Activated naive CD8-positive, alpha-beta T cell (primary cell): ENCODE measurements at regions not wholly inside any gene's neighbourhood (a gene's known extent, or its start where the extent isn't known, plus 50 kb on each side); places are given as distances from the start of the nearest gene placed in this dataset.

Experiments used
- H3K27ac Mint-ChIP-seq: one replicate; pipeline ENCODE4 v1.8.0; 2021; ENCODE audit warnings: mixed read lengths
- H3K27me3 Mint-ChIP-seq: one replicate; pipeline ENCODE4 v1.8.0; 2021; ENCODE audit warnings: mixed read lengths
- H3K36me3 Mint-ChIP-seq: one replicate; pipeline ENCODE4 v1.8.0; 2021; ENCODE audit warnings: mixed read lengths
- H3K4me1 Mint-ChIP-seq: one replicate; pipeline ENCODE4 v1.8.0; 2021; ENCODE audit warnings: low read depth, mixed read lengths
- H3K4me3 Mint-ChIP-seq: one replicate; pipeline ENCODE4 v1.8.0; 2021; ENCODE audit warnings: mild to moderate bottlenecking, mixed read lengths
- H3K9me3 Mint-ChIP-seq: one replicate; pipeline ENCODE4 v1.8.0; 2021; ENCODE audit warnings: low read depth, mixed read lengths

GRCh38 chr2:58896638-58897037, 655.5 kb upstream of the FANCL start:
- no peak overlapping the region for H3K4me3 Mint-ChIP-seq
- H3K4me1 Mint-ChIP-seq, result no peaks in the 10 kb centered on the region
- no peaks in the 10 kb centered on the region for H3K36me3 Mint-ChIP-seq
- no peak overlapping the region for H3K27ac Mint-ChIP-seq
- H3K27me3 Mint-ChIP-seq, result peaks cover 6% of the 10 kb centered on the region
- no peaks in the 10 kb centered on the region for H3K9me3 Mint-ChIP-seq

GRCh38 chr2:58895857-58896256, 654.7 kb upstream of the FANCL start:
- Mint-ChIP-seq H3K4me3 (no peak overlapping the region), H3K9me3 (no peaks in the 10 kb centered on the region), H3K27ac (no peak overlapping the region), H3K36me3 (no peaks in the 10 kb centered on the region), H3K27me3 (peaks cover 6% of the 10 kb centered on the region), H3K4me1 (no peaks in the 10 kb centered on the region)

- H3K4me1 Mint-ChIP-seq, result no peaks in the 10 kb centered on the region
- no peak overlapping the region for H3K27ac Mint-ChIP-seq
- no peaks in the 10 kb centered on the region for H3K9me3 Mint-ChIP-seq
- H3K36me3 Mint-ChIP-seq, result no peaks in the 10 kb centered on the region
- H3K27me3 Mint-ChIP-seq, result peaks cover 3% of the 10 kb centered on the region
- H3K4me3 Mint-ChIP-seq, result no peak overlapping the region
These were observed 652.7 kb upstream of the FANCL start for GRCh38 chr2:58893656-58894351.

GRCh38 chr2:58891828-58892377, 650.8 kb upstream of the FANCL start:
- no peak overlapping the region for H3K4me3 Mint-ChIP-seq
- H3K27me3 Mint-ChIP-seq, result peaks cover 3% of the 10 kb centered on the region
- H3K27ac Mint-ChIP-seq, result no peak overlapping the region
- no peaks in the 10 kb centered on the region for H3K36me3 Mint-ChIP-seq
- no peaks in the 10 kb centered on the region for H3K9me3 Mint-ChIP-seq
- H3K4me1 Mint-ChIP-seq, result no peaks in the 10 kb centered on the region

GRCh38 chr2:58890865-58891525, 649.9 kb upstream of the FANCL start:
- no peak overlapping the region for H3K4me3 Mint-ChIP-seq
- no peaks in the 10 kb centered on the region for H3K9me3 Mint-ChIP-seq
- H3K4me1 Mint-ChIP-seq, result no peaks in the 10 kb centered on the region
- no peak overlapping the region for H3K27ac Mint-ChIP-seq
- no peaks in the 10 kb centered on the region for H3K36me3 Mint-ChIP-seq
- H3K27me3 Mint-ChIP-seq, result peaks cover 3% of the 10 kb centered on the region

- H3K9me3 Mint-ChIP-seq, result no peaks in the 10 kb centered on the region
- H3K27me3 Mint-ChIP-seq, result no peaks in the 10 kb centered on the region
- H3K36me3 Mint-ChIP-seq, result no peaks in the 10 kb centered on the region
- H3K4me3 Mint-ChIP-seq, result no peak overlapping the region
- no peak overlapping the region for H3K27ac Mint-ChIP-seq
- no peaks in the 10 kb centered on the region for H3K4me1 Mint-ChIP-seq
These were observed 644.9 kb upstream of the FANCL start for GRCh38 chr2:58886009-58886408.

- Mint-ChIP-seq H3K9me3 (no peaks in the 10 kb centered on the region), H3K4me1 (no peaks in the 10 kb centered on the region), H3K36me3 (no peaks in the 10 kb centered on the region), H3K4me3 (no peak overlapping the region), H3K27me3 (no peaks in the 10 kb centered on the region), H3K27ac (no peak overlapping the region)
These were observed 638.7 kb upstream of the FANCL start for GRCh38 chr2:58879834-58880233.

GRCh38 chr2:58878778-58879177, 637.7 kb upstream of the FANCL start:
- H3K27me3 Mint-ChIP-seq, result no peaks in the 10 kb centered on the region
- H3K4me1 Mint-ChIP-seq, result no peaks in the 10 kb centered on the region
- no peak overlapping the region for H3K4me3 Mint-ChIP-seq
- no peak overlapping the region for H3K27ac Mint-ChIP-seq
- H3K36me3 Mint-ChIP-seq, result no peaks in the 10 kb centered on the region
- H3K9me3 Mint-ChIP-seq, result no peaks in the 10 kb centered on the region

- no peaks in the 10 kb centered on the region for H3K4me1 Mint-ChIP-seq
- no peaks in the 10 kb centered on the region for H3K36me3 Mint-ChIP-seq
- H3K27ac Mint-ChIP-seq, result no peak overlapping the region
- H3K27me3 Mint-ChIP-seq, result no peaks in the 10 kb centered on the region
- H3K9me3 Mint-ChIP-seq, result no peaks in the 10 kb centered on the region
- H3K4me3 Mint-ChIP-seq, result no peak overlapping the region
These were observed 635.0 kb upstream of the FANCL start for GRCh38 chr2:58876126-58876525.

- Mint-ChIP-seq H3K27ac (no peak overlapping the region), H3K9me3 (no peaks in the 10 kb centered on the region), H3K4me3 (no peak overlapping the region), H3K27me3 (no peaks in the 10 kb centered on the region), H3K4me1 (no peaks in the 10 kb centered on the region), H3K36me3 (no peaks in the 10 kb centered on the region)
These were observed 634.3 kb upstream of the FANCL start for GRCh38 chr2:58875436-58875835.

- H3K9me3 Mint-ChIP-seq, result no peaks in the 10 kb centered on the region
- H3K4me1 Mint-ChIP-seq, result peaks cover 4% of the 10 kb centered on the region
- H3K36me3 Mint-ChIP-seq, result no peaks in the 10 kb centered on the region
- no peak overlapping the region for H3K4me3 Mint-ChIP-seq
- no peak overlapping the region for H3K27ac Mint-ChIP-seq
- H3K27me3 Mint-ChIP-seq, result peaks cover 3% of the 10 kb centered on the region
These were observed 630.5 kb upstream of the FANCL start for GRCh38 chr2:58871469-58872142.

- H3K27ac Mint-ChIP-seq, result no peak overlapping the region
- H3K4me1 Mint-ChIP-seq, result peaks cover 10% of the 10 kb centered on the region
- H3K4me3 Mint-ChIP-seq, result no peak overlapping the region
- no peaks in the 10 kb centered on the region for H3K9me3 Mint-ChIP-seq
- peaks cover 3% of the 10 kb centered on the region for H3K27me3 Mint-ChIP-seq
- H3K36me3 Mint-ChIP-seq, result no peaks in the 10 kb centered on the region
These were observed 629.6 kb upstream of the FANCL start for GRCh38 chr2:58870704-58871103.

- H3K4me3 Mint-ChIP-seq, result no peak overlapping the region
These were observed 625.8 kb upstream of the FANCL start for GRCh38 chr2:58866946-58867345.

GRCh38 chr2:58866527-58866926, 625.4 kb upstream of the FANCL start:
- no peak overlapping the region for H3K27ac Mint-ChIP-seq
- H3K4me3 Mint-ChIP-seq, result no peak overlapping the region
- H3K27me3 Mint-ChIP-seq, result peaks cover 3% of the 10 kb centered on the region
- H3K9me3 Mint-ChIP-seq, result no peaks in the 10 kb centered on the region
- H3K4me1 Mint-ChIP-seq, result peaks cover 10% of the 10 kb centered on the region
- no peaks in the 10 kb centered on the region for H3K36me3 Mint-ChIP-seq

More at GRCh38 chr2:58866946-58867345, 625.8 kb upstream of the FANCL start:
- no peaks in the 10 kb centered on the region for H3K9me3 Mint-ChIP-seq
- no peak overlapping the region for H3K27ac Mint-ChIP-seq
- H3K36me3 Mint-ChIP-seq, result no peaks in the 10 kb centered on the region
- peaks cover 10% of the 10 kb centered on the region for H3K4me1 Mint-ChIP-seq
- peaks cover 3% of the 10 kb centered on the region for H3K27me3 Mint-ChIP-seq

GRCh38 chr2:58866040-58866439, 624.9 kb upstream of the FANCL start:
- Mint-ChIP-seq H3K36me3 (no peaks in the 10 kb centered on the region), H3K27me3 (peaks cover 3% of the 10 kb centered on the region), H3K4me1 (peaks cover 10% of the 10 kb centered on the region), H3K27ac (no peak overlapping the region), H3K9me3 (no peaks in the 10 kb centered on the region), H3K4me3 (no peak overlapping the region)
